ENCODE measurements at regions not wholly inside any gene's neighbourhood (a gene's known extent, or its start where the extent isn't known, plus 50 kb on each side); places are given as distances from the start of the nearest gene placed in this dataset.
"Not testable (repeated sequence)": the region's sequence is repeated elsewhere in the genome, so short reads cannot be mapped to it uniquely, and the experiment has no call there.

- DNase-seq: no peak
These were observed 955.4 kb upstream of the FANCL start for GRCh38 chr2:59196491-59196890.

- no peak for DNase-seq
These were observed 954.7 kb upstream of the FANCL start for GRCh38 chr2:59195851-59196250.

GRCh38 chr2:59191781-59192180, 950.7 kb upstream of the FANCL start:
- DNase-seq: no peak

GRCh38 chr2:59190518-59190917, 949.4 kb upstream of the FANCL start:
- no peak for DNase-seq

- DNase-seq: no peak
These were observed 943.3 kb upstream of the FANCL start for GRCh38 chr2:59184276-59185020.

GRCh38 chr2:59183070-59183469, 941.9 kb upstream of the FANCL start:
- DNase-seq: no peak

GRCh38 chr2:59182249-59182648, 941.1 kb upstream of the FANCL start:
- DNase-seq: no peak

- DNase-seq: no peak
These were observed 940.2 kb upstream of the FANCL start for GRCh38 chr2:59181347-59181746.

GRCh38 chr2:59180621-59181020, 939.5 kb upstream of the FANCL start:
- no peak for DNase-seq

GRCh38 chr2:59180111-59180510, 939.0 kb upstream of the FANCL start:
- no peak for DNase-seq

GRCh38 chr2:59177748-59178147, 936.6 kb upstream of the FANCL start:
- no peak for DNase-seq

- no peak for DNase-seq
These were observed 935.6 kb upstream of the FANCL start for GRCh38 chr2:59176737-59177136.

GRCh38 chr2:59174536-59175243, 933.6 kb upstream of the FANCL start:
- DNase-seq: no peak

- DNase-seq: no peak
These were observed 932.2 kb upstream of the FANCL start for GRCh38 chr2:59173325-59173724.

- DNase-seq: no peak
These were observed 929.9 kb upstream of the FANCL start for GRCh38 chr2:59171019-59171418.

- no peak for DNase-seq
These were observed 927.6 kb upstream of the FANCL start for GRCh38 chr2:59168766-59169165.

GRCh38 chr2:59167514-59167913, 926.4 kb upstream of the FANCL start:
- no peak for DNase-seq

- DNase-seq: not testable (repeated sequence)
These were observed 916.8 kb upstream of the FANCL start for GRCh38 chr2:59157908-59158307.

- DNase-seq: no peak
These were observed 910.7 kb upstream of the FANCL start for GRCh38 chr2:59151805-59152204.

GRCh38 chr2:59150217-59150849, 909.2 kb upstream of the FANCL start:
- DNase-seq: no peak

GRCh38 chr2:59149271-59149670, 908.1 kb upstream of the FANCL start:
- DNase-seq: no peak

- no peak for DNase-seq
These were observed 871.1 kb upstream of the FANCL start for GRCh38 chr2:59112258-59112657.

- DNase-seq: no peak
These were observed 855.8 kb upstream of the FANCL start for GRCh38 chr2:59096973-59097372.

GRCh38 chr2:59093571-59093970, 852.4 kb upstream of the FANCL start:
- DNase-seq: no peak

Data from stimulated activated CD4-positive, alpha-beta T cell treated with anti-CD3 and anti-CD28 coated beads, Interleukin-1b, Interleukin-23, amount 100 ng/mL, for 48 hours (primary cell).